Muscle layer of duodenum (tissue), 2 donors: ENCODE measurements at regions not wholly inside any gene's neighbourhood (a gene's known extent, or its start where the extent isn't known, plus 50 kb on each side); places are given as distances from the start of the nearest gene placed in this dataset.

Experiments used
- H3K27ac ChIP-seq: one replicate; pipeline ENCODE4 v1.7.0; 2013; ENCODE audit warnings: mild to moderate bottlenecking, low read length
- H3K27me3 ChIP-seq: one replicate; pipeline ENCODE4 v1.7.0; 2013; ENCODE audit warnings: low read depth, mild to moderate bottlenecking, control low read depth, low read length
- H3K36me3 ChIP-seq, 2 donors: one replicate each; pipeline ENCODE4 v1.7.0; 2013; ENCODE audit warnings: low read length in 2 of 2, control low read depth in 1 of 2, mild to moderate bottlenecking in 1 of 2; ENCODE audit not compliant: insufficient read depth in 2 of 2, control insufficient read depth in 1 of 2
- H3K4me1 ChIP-seq, 2 donors: one replicate each; pipeline ENCODE4 v1.7.0; 2013; ENCODE audit warnings: low read length in 2 of 2, mild to moderate bottlenecking in 2 of 2, control low read depth in 1 of 2, moderate library complexity in 1 of 2; ENCODE audit not compliant: insufficient read depth in 2 of 2, control insufficient read depth in 1 of 2
- H3K4me3 ChIP-seq, 2 donors: one replicate each; pipeline ENCODE4 v1.7.0; 2013; ENCODE audit warnings: low read length in 2 of 2, low read depth in 1 of 2, mild to moderate bottlenecking in 1 of 2
- H3K9me3 ChIP-seq, 2 donors: one replicate each; pipeline ENCODE4 v1.7.0; 2013; ENCODE audit warnings: low read length in 2 of 2, control low read depth in 1 of 2, mild to moderate bottlenecking in 1 of 2; ENCODE audit not compliant: control insufficient read depth in 1 of 2
- donor health status: healthy.

GRCh38 chr6:79833264-79833963, 113.9 kb downstream of the ELOVL4 start:
- Histone ChIP-seq H3K27me3 (no peaks in the 10 kb centered on the region), H3K4me3 (no peak overlapping the region), H3K27ac (no peak overlapping the region), H3K9me3 (no peaks in the 10 kb centered on the region), H3K36me3 (no peaks in the 10 kb centered on the region), H3K4me1 (no peaks in the 10 kb centered on the region)

- H3K36me3 ChIP-seq, result no peaks in the 10 kb centered on the region
- H3K4me3 ChIP-seq, result no peak overlapping the region
- H3K4me1 ChIP-seq, result no peaks in the 10 kb centered on the region
- H3K27me3 ChIP-seq, result no peaks in the 10 kb centered on the region
- H3K9me3 ChIP-seq, result no peaks in the 10 kb centered on the region
- no peak overlapping the region for H3K27ac ChIP-seq
These were observed 114.6 kb downstream of the ELOVL4 start for GRCh38 chr6:79832723-79833122.

- Histone ChIP-seq H3K27ac (no peak overlapping the region), H3K27me3 (no peaks in the 10 kb centered on the region), H3K9me3 (peaks cover 0 to 3% of the 10 kb centered on the region in 2 donors), H3K4me1 (no peaks in the 10 kb centered on the region), H3K4me3 (no peak overlapping the region), H3K36me3 (no peaks in the 10 kb centered on the region)
These were observed 123.2 kb downstream of the ELOVL4 start for GRCh38 chr6:79824202-79824601.

- Histone ChIP-seq H3K36me3 (no peaks in the 10 kb centered on the region), H3K27ac (no peak overlapping the region), H3K4me3 (no peak overlapping the region), H3K4me1 (no peaks in the 10 kb centered on the region), H3K9me3 (peaks cover 0 to 3% of the 10 kb centered on the region in 2 donors), H3K27me3 (no peaks in the 10 kb centered on the region)
These were observed 125.5 kb downstream of the ELOVL4 start for GRCh38 chr6:79821859-79822258.

GRCh38 chr6:79818471-79818870, 128.9 kb downstream of the ELOVL4 start:
- no peak overlapping the region for H3K27ac ChIP-seq
- no peaks in the 10 kb centered on the region for H3K27me3 ChIP-seq
- H3K4me3 ChIP-seq, result no peak overlapping the region
- no peaks in the 10 kb centered on the region for H3K4me1 ChIP-seq
- H3K36me3 ChIP-seq, result no peaks in the 10 kb centered on the region
- no peaks in the 10 kb centered on the region for H3K9me3 ChIP-seq

- Histone ChIP-seq H3K4me1 (peaks cover 0 to 7% of the 10 kb centered on the region in 2 donors), H3K27ac (no peak overlapping the region), H3K27me3 (no peaks in the 10 kb centered on the region), H3K36me3 (no peaks in the 10 kb centered on the region), H3K4me3 (no peak overlapping the region), H3K9me3 (no peaks in the 10 kb centered on the region)
These were observed 132.4 kb downstream of the ELOVL4 start for GRCh38 chr6:79814940-79815339.

- H3K27ac ChIP-seq, result no peak overlapping the region
- no peak overlapping the region for H3K4me3 ChIP-seq
These were observed 133.3 kb downstream of the ELOVL4 start for GRCh38 chr6:79813854-79814709.

GRCh38 chr6:79813143-79813850, 134.1 kb downstream of the ELOVL4 start:
- H3K4me3 ChIP-seq, result no peak overlapping the region
- peaks cover 0 to 11% of the 10 kb centered on the region in 2 donors for H3K4me1 ChIP-seq
- no peaks in the 10 kb centered on the region for H3K27me3 ChIP-seq
- no peak overlapping the region for H3K27ac ChIP-seq
- H3K9me3 ChIP-seq, result no peaks in the 10 kb centered on the region
- H3K36me3 ChIP-seq, result no peaks in the 10 kb centered on the region

More at GRCh38 chr6:79813854-79814709, 133.3 kb downstream of the ELOVL4 start:
- H3K4me1 ChIP-seq, result peaks cover 0 to 11% of the 10 kb centered on the region in 2 donors
- no peaks in the 10 kb centered on the region for H3K27me3 ChIP-seq
- no peaks in the 10 kb centered on the region for H3K9me3 ChIP-seq
- no peaks in the 10 kb centered on the region for H3K36me3 ChIP-seq

- Histone ChIP-seq H3K36me3 (no peaks in the 10 kb centered on the region), H3K4me1 (peaks cover 0 to 11% of the 10 kb centered on the region in 2 donors), H3K27ac (no peak overlapping the region), H3K27me3 (no peaks in the 10 kb centered on the region), H3K9me3 (no peaks in the 10 kb centered on the region), H3K4me3 (no peak overlapping the region)
These were observed 135.2 kb downstream of the ELOVL4 start for GRCh38 chr6:79812195-79812594.

GRCh38 chr6:79810871-79811270, 136.5 kb downstream of the ELOVL4 start:
- H3K4me1 ChIP-seq, result peaks cover 0 to 11% of the 10 kb centered on the region in 2 donors
- H3K27me3 ChIP-seq, result no peaks in the 10 kb centered on the region
- H3K4me3 ChIP-seq, result no peak overlapping the region
- H3K36me3 ChIP-seq, result no peaks in the 10 kb centered on the region
- H3K9me3 ChIP-seq, result no peaks in the 10 kb centered on the region
- H3K27ac ChIP-seq, result no peak overlapping the region

GRCh38 chr6:79810185-79810705, 137.1 kb downstream of the ELOVL4 start:
- Histone ChIP-seq H3K9me3 (no peaks in the 10 kb centered on the region), H3K4me3 (no peak overlapping the region), H3K36me3 (no peaks in the 10 kb centered on the region), H3K27ac (no peak overlapping the region), H3K27me3 (no peaks in the 10 kb centered on the region), H3K4me1 (peaks cover 0 to 11% of the 10 kb centered on the region in 2 donors)
